H1 (cell line): ENCODE measurements at regions not wholly inside any gene's neighbourhood (a gene's known extent, or its start where the extent isn't known, plus 50 kb on each side); places are given as distances from the start of the nearest gene placed in this dataset.

ENCODE experiments used
- CTCF ChIA-PET: fragments of 300-600 bp; sonication (Branson Sonifier 250); formaldehyde crosslinking; loops from one replicate; lab custom pipeline; 2021; ENCODE audit not compliant: partially characterized antibody; lab: Charles Lee
- POLR2A ChIA-PET: fragments of 300-600 bp; sonication (Branson Sonifier 250); formaldehyde crosslinking; loops from one replicate; lab custom pipeline; 2021; ENCODE audit warnings: inconsistent platforms; ENCODE audit not compliant: partially characterized antibody; lab: Charles Lee
- DNase-seq, 2 experiments: peaks; one replicate each; pipeline versions ENCODE4 v3.0.0 to v3.0.0-alpha.2; 2010 to 2022; ENCODE audit warnings: low spot score in 2 of 2, low read depth in 1 of 2, mixed read lengths in 1 of 2
- FAIRE-seq: peaks from 2 replicates; lab custom pipeline; 2011; peaks lifted over from hg19 to GRCh38; lab: Jason Lieb, UNC
- H2AFZ ChIP-seq: 2 replicates; pipeline ENCODE4 v1.8.1; 2012; ENCODE audit warnings: low read length, inconsistent platforms
- H2AK5ac ChIP-seq: 2 replicates; pipeline ENCODE4 v1.6.1; 2013; ENCODE audit warnings: low read depth, low read length
- H2BK120ac ChIP-seq: replicated peaks from 2 replicates; pipeline ENCODE3; 2013; ENCODE audit warnings: low read depth, low read length, inconsistent platforms
- H2BK12ac ChIP-seq: 2 replicates; pipeline ENCODE4 v1.6.1; 2013; ENCODE audit warnings: low read depth, low read length
- H2BK15ac ChIP-seq: 2 replicates; pipeline ENCODE4 v1.6.1; 2013; ENCODE audit warnings: low read length
- H2BK20ac ChIP-seq: 2 replicates; pipeline ENCODE4 v1.6.1; 2013; ENCODE audit warnings: low read length
- H2BK5ac ChIP-seq: 2 replicates; pipeline ENCODE4 v1.6.1; 2013; ENCODE audit warnings: low read depth, low read length
- H3K14ac ChIP-seq: 2 replicates; pipeline ENCODE4 v1.6.1; 2013; ENCODE audit warnings: inconsistent platforms; ENCODE audit not compliant: insufficient read length
- H3K18ac ChIP-seq: 2 replicates; pipeline ENCODE4 v1.6.1; 2013; ENCODE audit warnings: low read length; ENCODE audit errors: extremely low read depth
- H3K23ac ChIP-seq: 2 replicates; pipeline ENCODE4 v1.6.1; 2013; ENCODE audit warnings: inconsistent platforms; ENCODE audit not compliant: insufficient read length
- H3K23me2 ChIP-seq: 2 replicates; pipeline ENCODE4 v1.6.1; 2013; ENCODE audit warnings: low read depth, low read length
- H3K27ac ChIP-seq: 2 replicates; pipeline ENCODE4 v1.6.1; 2011; ENCODE audit warnings: low read depth, low read length, inconsistent platforms
- H3K27me3 ChIP-seq, 4 experiments: replicated peaks in 1 of 4; 1 replicate in 1 of 4; 2 replicates in 3 of 4; pipeline versions ENCODE4 v1.6.1 to v1.8.1; 2011 to 2013; ENCODE audit warnings: low read length in 3 of 4, mild to moderate bottlenecking in 3 of 4, inconsistent platforms in 2 of 4, mixed read lengths in 2 of 4, moderate library complexity in 1 of 4; ENCODE audit not compliant: control insufficient read depth in 3 of 4, insufficient read depth in 3 of 4; ENCODE audit errors: extremely low read depth in 1 of 4
- H3K36me3 ChIP-seq, 4 experiments: 2 replicates each; pipeline versions ENCODE4 v1.6.1 to v1.8.1; 2011 to 2013; ENCODE audit warnings: mild to moderate bottlenecking in 4 of 4, low read length in 3 of 4, moderate library complexity in 2 of 4, control low read depth in 1 of 4, inconsistent platforms in 1 of 4; ENCODE audit not compliant: insufficient read depth in 4 of 4, control insufficient read depth in 2 of 4
- H3K4ac ChIP-seq: replicated peaks from 2 replicates; pipeline ENCODE3; 2013; ENCODE audit warnings: low read length, low read depth, mixed read lengths, inconsistent platforms; ENCODE audit not compliant: insufficient read length
- H3K4me1 ChIP-seq, 4 experiments: replicated peaks in 1 of 4; 1 replicate in 1 of 4; 2 replicates in 3 of 4; pipeline versions ENCODE4 v1.6.1 to v1.8.1; 2011 to 2013; ENCODE audit warnings: low read length in 3 of 4, inconsistent platforms in 2 of 4, mixed read lengths in 1 of 4; ENCODE audit not compliant: insufficient read depth in 4 of 4, control insufficient read depth in 3 of 4
- H3K4me2 ChIP-seq, 2 experiments: 2 replicates each; pipeline versions ENCODE4 v1.6.1 to v1.8.1; 2011 to 2013; ENCODE audit warnings: low read depth in 2 of 2, low read length in 2 of 2, control low read depth in 1 of 2, inconsistent platforms in 1 of 2, mild to moderate bottlenecking in 1 of 2; ENCODE audit not compliant: insufficient read depth in 1 of 2
- H3K4me3 ChIP-seq, 4 experiments: fragments of 200-600, 300-600 bp in 1 of 4; sonication (generic), shearing (Covaris generic), sonication (Bioruptor Twin) in 1 of 4; 2 replicates each; pipeline versions ENCODE4 v1.5.1 to v1.8.1; 2011 to 2016; ENCODE audit warnings: low read length in 4 of 4, low read depth in 3 of 4, control low read depth in 2 of 4, inconsistent platforms in 2 of 4, mild to moderate bottlenecking in 2 of 4, mixed read lengths in 1 of 4, moderate library complexity in 1 of 4; ENCODE audit not compliant: insufficient read depth in 2 of 4; ENCODE audit errors: extremely low read depth in 1 of 4
- H3K56ac ChIP-seq: replicated peaks from 2 replicates; pipeline ENCODE3; 2013; ENCODE audit warnings: low read depth, mild to moderate bottlenecking, mixed read lengths, low read length, inconsistent platforms; ENCODE audit not compliant: insufficient read length
- H3K79me1 ChIP-seq: 2 replicates; pipeline ENCODE4 v1.6.1; 2013; ENCODE audit warnings: low read depth, low read length, control low read depth
- H3K79me2 ChIP-seq, 2 experiments: 2 replicates each; pipeline versions ENCODE4 v1.6.1 to v1.8.1; 2012 to 2013; ENCODE audit warnings: low read length in 2 of 2, mild to moderate bottlenecking in 2 of 2, inconsistent platforms in 1 of 2; ENCODE audit not compliant: insufficient read depth in 2 of 2, control insufficient read depth in 1 of 2
- H3K9ac ChIP-seq, 4 experiments: replicated peaks in 1 of 4; 1 replicate in 1 of 4; 2 replicates in 3 of 4; pipeline versions ENCODE4 v1.6.1 to v1.8.1; 2011 to 2013; ENCODE audit warnings: low read depth in 3 of 4, low read length in 3 of 4, control low read depth in 2 of 4, mild to moderate bottlenecking in 2 of 4, moderate library complexity in 2 of 4, inconsistent platforms in 1 of 4; ENCODE audit errors: extremely low read depth in 1 of 4
- H3K9me3 ChIP-seq, 2 experiments: 2 replicates each; pipeline versions ENCODE4 v1.6.1 to v1.8.1; 2012 to 2013; ENCODE audit warnings: mild to moderate bottlenecking in 2 of 2, moderate library complexity in 2 of 2, control low read depth in 1 of 2, inconsistent platforms in 1 of 2, low read depth in 1 of 2, low read length in 1 of 2, mixed read lengths in 1 of 2; ENCODE audit not compliant: insufficient read depth in 2 of 2
- H4K20me1 ChIP-seq, 2 experiments: replicated peaks in 1 of 2; 2 replicates each; pipeline versions ENCODE3 to v1.8.1; 2011 to 2013; ENCODE audit warnings: inconsistent platforms in 2 of 2, low read length in 2 of 2, mild to moderate bottlenecking in 1 of 2; ENCODE audit not compliant: insufficient read depth in 2 of 2, control insufficient read depth in 1 of 2
- H4K5ac ChIP-seq: 2 replicates; pipeline ENCODE4 v1.6.1; 2013; ENCODE audit warnings: low read length, low read depth, mixed read lengths, inconsistent platforms; ENCODE audit not compliant: insufficient read length
- H4K8ac ChIP-seq: 2 replicates; pipeline ENCODE4 v1.8.0; 2013; ENCODE audit warnings: mild to moderate bottlenecking, moderate library complexity, low read length, inconsistent platforms; ENCODE audit not compliant: insufficient read depth; ENCODE audit errors: extremely low read depth
- H4K91ac ChIP-seq: replicated peaks from 2 replicates; pipeline ENCODE3; 2013; ENCODE audit warnings: low read length, mixed read lengths, inconsistent platforms; ENCODE audit not compliant: insufficient read length
- ASH2L ChIP-seq: fragments of 200-600, 300-600 bp; sonication (generic); IDR thresholded peaks from one replicate; pipeline ENCODE4 v1.7.1; 2017; ENCODE audit warnings: low read length
- CEBPB ChIP-seq: IDR thresholded peaks from 2 replicates; pipeline ENCODE4 v1.6.1; 2012; ENCODE audit warnings: low read depth, low read length
- CREB1 ChIP-seq: IDR thresholded peaks from 2 replicates; pipeline ENCODE4 v1.6.1; 2012; ENCODE audit warnings: inconsistent platforms
- EGR1 ChIP-seq: IDR thresholded peaks from 2 replicates; pipeline ENCODE4 v1.6.1; 2011; ENCODE audit warnings: low read depth, low read length, borderline replicate concordance
- HDAC6 ChIP-seq: IDR thresholded peaks from one replicate; pipeline ENCODE4 v1.7.1; 2012; ENCODE audit warnings: low read depth, mild to moderate bottlenecking, inconsistent platforms, low read length, moderate library complexity
- JUND ChIP-seq: IDR thresholded peaks from 2 replicates; pipeline ENCODE4 v1.6.1; 2011; ENCODE audit warnings: mild to moderate bottlenecking, improper control_type of control experiment, low read length
- POLR2A ChIP-seq, 2 experiments: IDR thresholded peaks; 1 replicate in 1 of 2; 2 replicates in 1 of 2; pipeline ENCODE4 v1.6.1; 2011; ENCODE audit warnings: low read depth in 2 of 2, low read length in 2 of 2, mild to moderate bottlenecking in 2 of 2; ENCODE audit errors: control extremely low read depth in 1 of 2
- RFX5 ChIP-seq: IDR thresholded peaks from 2 replicates; pipeline ENCODE4 v1.6.1; 2011; ENCODE audit warnings: low read depth, low read length, improper control_type of control experiment, borderline replicate concordance
- SAP30 ChIP-seq: fragments of 300-600 bp; sonication (generic); IDR thresholded peaks from 2 replicates; pipeline ENCODE4 v1.7.1; 2012; ENCODE audit warnings: low read length, moderate library complexity, mild to moderate bottlenecking, inconsistent platforms; ENCODE audit not compliant: insufficient read depth, insufficient replicate concordance
- SIN3A ChIP-seq, 2 experiments: IDR thresholded peaks in 1 of 2; conservative IDR thresholded peaks in 1 of 2; 2 replicates each; pipeline ENCODE4 v1.6.1; 2011 to 2012; ENCODE audit warnings: low read length in 2 of 2, improper control_type of control experiment in 1 of 2, low read depth in 1 of 2, mild to moderate bottlenecking in 1 of 2
- SIX5 ChIP-seq: IDR thresholded peaks from 2 replicates; pipeline ENCODE4 v1.6.1; 2011; ENCODE audit warnings: mild to moderate bottlenecking, low read depth, low read length
- TAF7 ChIP-seq: optimal IDR thresholded peaks from 2 replicates; pipeline ENCODE3; 2011; ENCODE audit warnings: low read depth, mild to moderate bottlenecking, inconsistent platforms, low read length, moderate library complexity, borderline replicate concordance
- TCF12 ChIP-seq: IDR thresholded peaks from 2 replicates; pipeline ENCODE4 v1.6.1; 2011; ENCODE audit warnings: low read depth, mild to moderate bottlenecking, low read length
- TEAD4 ChIP-seq: IDR thresholded peaks from 2 replicates; pipeline ENCODE4 v1.6.1; 2012; ENCODE audit warnings: low read depth, low read length, inconsistent platforms, mixed read lengths
- USF2 ChIP-seq: IDR thresholded peaks from 2 replicates; pipeline ENCODE4 v1.6.1; 2011; ENCODE audit warnings: low read length, improper control_type of control experiment
- YY1 ChIP-seq: IDR thresholded peaks from 2 replicates; pipeline ENCODE4 v1.6.1; 2011; ENCODE audit warnings: low read depth, mild to moderate bottlenecking, low read length
- WGBS, 2 experiments: shearing (Covaris generic) in 1 of 2; methylation state at CpG; one replicate each; pipeline versions ENCODE4 v1.1.6 to v1.1.7; 2013 to 2015; ENCODE audit warnings: low lambda C conversion rate in 2 of 2, mixed read lengths in 2 of 2, inconsistent platforms in 1 of 2, low coverage in 1 of 2, missing lambda C conversion rate in 1 of 2; ENCODE audit not compliant: insufficient replicate concordance in 2 of 2, insufficient coverage in 1 of 2, insufficient read length in 1 of 2; ENCODE audit errors: extremely low coverage in 1 of 2, missing lambda C conversion rate in 1 of 2; 5-methylcytosine and 5-hydroxymethylcytosine counted together

GRCh38 chr12:3354586-3354985, 136.4 kb upstream of the PRMT8 start:
- Histone ChIP-seq H3K4ac (no peak overlapping the region), H4K91ac (no peak overlapping the region), H3K27ac (no peak overlapping the region), H4K20me1 (no peaks in the 10 kb centered on the region), H3K9me3 (no peaks in the 10 kb centered on the region), H2BK120ac (no peak overlapping the region), H3K79me2 (no peaks in the 10 kb centered on the region), H4K8ac (no peak overlapping the region), H3K14ac (no peak overlapping the region), H3K4me3 (no peak overlapping the region), H3K56ac (no peak overlapping the region), H3K23ac (no peak overlapping the region), H3K36me3 (no peaks in the 10 kb centered on the region), H2AFZ (no peak overlapping the region), H3K27me3 (no peaks in the 10 kb centered on the region), H3K23me2 (no peaks in the 10 kb centered on the region; the same call in 1 of the 2 replicates), H2BK12ac (no peak overlapping the region), H3K18ac (no peak overlapping the region), H3K79me1 (no peaks in the 10 kb centered on the region), H3K9ac (no peak overlapping the region), H3K4me1 (no peaks in the 10 kb centered on the region; a peak in 1 of 7 replicates), H2BK15ac (no peak overlapping the region), H2BK20ac (no peak overlapping the region), H4K5ac (no peak overlapping the region), H2AK5ac (no peak overlapping the region), H2BK5ac (peak overlapping the region; percentile 41; the same call in 1 of the 2 replicates), H3K4me2 (no peak overlapping the region)
- 96% methylated on average over 3 of the region's 3 CpGs; no CpG with 5 or more reads in 1 of the 2 experiments for WGBS, 2 experiments
- no peak for DNase-seq
- FAIRE-seq = no peak
- CTCF ChIA-PET = interaction anchor here (1.1 to 8.8 kb wide), 8 partner anchors 10 to 272 kb away, joined by 3 to 53 read pairs (median 6); no protein-coding TSS in a partner anchor
- POLR2A ChIA-PET = no interaction called here
- TF ChIP-seq ASH2L (no peak), YY1 (no peak), SAP30 (no peak), EGR1 (no peak), TAF7 (no peak), JUND (no peak), USF2 (no peak), POLR2A (IDR thresholded peaks at IDR 0.05; ENCODE audit: control extremely low read depth in 1 of 2, low read depth in 2 of 2, low read length in 2 of 2) (no peak), HDAC6 (no peak), CREB1 (no peak), TCF12 (no peak), SIN3A (conservative IDR thresholded peaks at IDR 0.05 in 1 of 2, IDR thresholded peaks at IDR 0.05 in 1 of 2; ENCODE audit: low read depth in 1 of 2, low read length in 2 of 2) (no peak), SIX5 (no peak), RFX5 (no peak), TEAD4 (no peak), CEBPB (no peak)
